ENCODE measurements at regions not wholly inside any gene's neighbourhood (a gene's known extent, or its start where the extent isn't known, plus 50 kb on each side); places are given as distances from the start of the nearest gene placed in this dataset.
"Not testable (repeated sequence)": the region's sequence is repeated elsewhere in the genome, so short reads cannot be mapped to it uniquely, and the experiment has no call there.

DNA sequence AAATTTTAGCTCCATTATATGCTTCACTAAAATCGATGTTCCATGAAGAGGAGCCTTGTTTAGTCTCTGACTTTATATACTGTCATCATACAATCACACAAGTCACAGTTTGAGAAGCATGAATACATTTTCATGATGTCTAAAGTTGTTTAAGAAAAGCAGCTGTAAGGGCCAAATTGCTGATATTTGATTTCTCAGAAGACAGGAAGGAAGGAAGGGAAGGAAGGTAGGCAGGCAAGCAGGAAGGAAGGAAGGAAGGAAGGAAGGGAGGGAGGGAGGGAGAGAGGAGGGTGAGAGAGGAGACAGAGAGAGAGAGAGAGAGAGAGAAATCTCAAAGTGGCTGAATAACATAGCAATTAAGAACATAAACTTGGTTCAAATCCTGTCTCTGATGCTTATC lies 153.7 kb downstream of the RTL9 start:
- DNase-seq (ENCODE audit: low read depth), result no peak

GRCh38 chrX:110514509-110514908 lies 155.9 kb downstream of the RTL9 start:
- DNase-seq (ENCODE audit: low read depth), result no peak

- no peak for DNase-seq (ENCODE audit: low read depth)
Measured at GRCh38 chrX:110519501-110519900, 160.9 kb downstream of the RTL9 start.

GRCh38 chrX:110519906-110520452 lies 161.3 kb downstream of the RTL9 start:
- DNase-seq (ENCODE audit: low read depth), result no peak

DNA sequence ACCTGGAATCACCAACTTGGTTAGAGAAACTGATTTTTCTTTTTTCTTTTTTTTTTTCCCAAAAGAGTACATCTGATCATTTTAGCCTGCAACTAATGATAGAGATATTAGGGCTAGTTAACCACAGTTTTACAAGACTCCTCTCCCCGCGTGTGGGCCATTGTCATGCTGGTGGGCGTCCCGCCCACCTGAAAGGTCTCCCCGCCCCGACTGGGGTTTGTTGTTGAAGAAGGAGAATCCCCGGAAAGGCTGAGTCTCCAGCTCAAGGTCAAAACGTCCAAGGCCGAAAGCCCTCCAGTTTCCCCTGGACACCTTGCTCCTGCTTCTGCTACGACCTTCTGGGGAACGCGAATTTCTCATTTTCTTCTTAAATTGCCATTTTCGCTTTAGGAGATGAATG lies 162.0 kb downstream of the RTL9 start:
- not testable (repeated sequence) for DNase-seq (ENCODE audit: low read depth)

DNA sequence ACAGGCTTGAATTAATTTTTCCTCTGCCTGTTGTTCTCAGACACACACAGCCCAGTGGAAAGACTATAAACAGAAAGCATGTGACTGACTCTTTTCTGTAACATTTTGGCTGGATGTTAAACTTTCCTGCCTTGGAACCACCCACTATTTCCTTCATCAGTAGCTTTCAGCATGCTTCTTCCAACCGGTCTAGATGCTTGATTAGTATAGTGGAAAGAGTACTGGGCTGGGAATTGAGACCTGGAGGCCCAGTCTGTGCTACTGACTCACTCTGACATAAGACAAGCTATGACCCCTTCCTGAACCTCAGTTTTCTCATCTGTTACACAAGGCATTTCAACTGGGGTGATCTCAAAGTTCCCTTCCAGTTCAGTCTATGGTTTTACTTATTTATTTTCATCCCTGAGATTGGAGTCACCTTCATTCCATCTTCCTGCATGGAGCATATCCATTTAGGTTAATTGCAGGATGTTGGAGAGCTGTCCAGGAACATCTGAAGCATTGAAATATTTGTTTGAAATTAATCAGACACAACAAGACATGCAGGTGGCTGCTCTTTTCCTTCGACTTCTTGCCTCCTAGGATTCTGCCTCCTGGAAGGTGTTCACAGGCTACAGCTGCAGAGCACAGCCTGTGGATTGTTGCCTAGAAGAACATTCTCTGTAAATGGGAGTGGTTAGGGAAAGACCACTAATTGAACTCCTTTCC lies 173.4 kb downstream of the RTL9 start:
- no peak for DNase-seq (ENCODE audit: low read depth)

GRCh38 chrX:110532581-110532931 lies 173.9 kb downstream of the RTL9 start:
- DNase-seq (ENCODE audit: low read depth), result no peak

DNA sequence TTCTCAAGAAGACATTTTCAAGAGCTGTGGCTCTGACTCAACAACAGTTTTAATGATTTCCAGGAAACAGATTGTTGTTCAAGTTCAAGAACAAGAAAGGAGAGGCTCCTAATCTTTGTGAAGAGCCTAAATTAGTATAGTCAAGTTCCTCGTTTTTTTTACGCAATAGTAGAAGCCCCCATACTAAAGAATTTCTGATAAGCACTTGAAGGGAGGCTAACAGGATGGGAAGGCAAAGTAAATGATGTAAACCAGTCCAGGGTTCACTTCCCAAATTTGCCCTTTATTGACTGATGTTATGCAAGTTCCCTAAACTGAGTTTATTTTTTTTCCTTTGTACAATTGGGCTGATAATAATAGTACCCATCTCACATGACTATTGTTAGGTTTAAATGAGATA lies 178.2 kb downstream of the RTL9 start:
- DNase-seq (ENCODE audit: low read depth), result no peak

DNA sequence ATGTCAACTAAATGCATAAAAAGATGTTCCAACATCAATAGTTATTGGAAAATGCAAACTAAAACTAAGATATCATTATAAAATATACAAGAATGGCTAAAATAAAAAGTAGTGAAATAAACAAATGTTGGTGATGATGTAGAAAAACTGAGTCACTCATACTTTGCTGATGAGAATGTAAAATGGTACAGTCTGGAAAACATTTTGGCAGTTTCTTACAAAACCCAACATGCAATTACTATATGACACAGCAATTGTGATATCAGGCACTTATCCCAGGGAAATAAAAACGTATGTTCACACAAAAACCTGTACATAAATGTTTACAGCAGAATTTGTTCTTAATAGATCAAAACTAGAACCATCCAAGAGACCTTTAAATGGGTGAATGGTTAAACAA lies 182.6 kb downstream of the RTL9 start:
- no peak for DNase-seq (ENCODE audit: low read depth)

GRCh38 chrX:110550854-110551253 lies 192.2 kb downstream of the RTL9 start:
- not testable (repeated sequence) for DNase-seq (ENCODE audit: low read depth)

DNA sequence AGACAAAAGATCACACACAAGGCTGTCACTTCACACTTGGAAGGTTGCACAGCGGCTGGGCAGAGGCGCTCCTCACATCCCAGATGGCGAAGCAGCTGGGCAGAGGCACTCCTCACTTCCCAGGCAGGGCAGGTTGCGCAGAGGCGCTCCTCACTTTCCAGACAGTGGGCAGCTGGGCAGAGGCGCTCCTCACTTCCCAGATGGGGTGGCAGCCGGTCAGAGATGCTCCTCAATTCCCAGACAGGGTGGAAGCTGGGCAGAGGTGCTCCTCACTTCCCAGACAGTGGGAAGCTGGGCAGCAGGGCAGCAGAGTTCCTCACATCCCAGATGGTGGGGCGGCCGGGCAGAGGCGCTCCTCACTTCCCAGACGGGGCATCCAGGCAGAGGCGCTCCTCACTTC lies 199.2 kb downstream of the RTL9 start:
- DNase-seq (ENCODE audit: low read depth), result no peak

GRCh38 chrX:110558406-110558805 lies 199.8 kb downstream of the RTL9 start:
- DNase-seq (ENCODE audit: low read depth), result no peak

- no peak for DNase-seq (ENCODE audit: low read depth)
Measured at GRCh38 chrX:110561034-110561433, 202.4 kb downstream of the RTL9 start.

GRCh38 chrX:110563282-110563681 lies 204.6 kb downstream of the RTL9 start:
- DNase-seq (ENCODE audit: low read depth), result no peak

GRCh38 chrX:110568441-110568840 lies 209.8 kb downstream of the RTL9 start:
- DNase-seq (ENCODE audit: low read depth), result no peak

- DNase-seq (ENCODE audit: low read depth), result no peak
Measured at GRCh38 chrX:110569506-110569905, 210.9 kb downstream of the RTL9 start.

DNA sequence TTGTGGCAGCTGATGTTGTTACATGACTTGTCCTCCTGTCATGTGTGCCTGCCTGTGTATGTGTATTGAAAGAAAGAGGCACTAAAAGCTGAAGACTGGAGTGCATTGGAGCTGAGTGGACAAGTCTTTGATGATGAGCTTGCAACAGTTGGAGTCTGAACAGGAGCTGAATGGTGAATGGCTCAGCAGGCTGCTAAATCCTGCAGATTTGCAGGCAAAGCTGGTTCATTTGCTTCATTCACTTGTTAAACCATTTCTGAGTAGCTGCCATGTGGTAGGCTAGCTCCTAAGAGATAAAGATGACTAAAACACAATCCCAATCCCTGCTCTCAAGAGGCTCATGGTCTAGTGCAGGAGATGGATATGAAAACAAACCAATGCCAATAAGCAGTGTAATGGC lies 217.3 kb downstream of the CHRDL1 start:
- no peak for DNase-seq (ENCODE audit: low read depth)

- no peak for DNase-seq (ENCODE audit: low read depth)
Measured at GRCh38 chrX:110584083-110584482, 211.5 kb downstream of the CHRDL1 start.

GRCh38 chrX:110588164-110588563 lies 207.5 kb downstream of the CHRDL1 start:
- no peak for DNase-seq (ENCODE audit: low read depth)

DNA sequence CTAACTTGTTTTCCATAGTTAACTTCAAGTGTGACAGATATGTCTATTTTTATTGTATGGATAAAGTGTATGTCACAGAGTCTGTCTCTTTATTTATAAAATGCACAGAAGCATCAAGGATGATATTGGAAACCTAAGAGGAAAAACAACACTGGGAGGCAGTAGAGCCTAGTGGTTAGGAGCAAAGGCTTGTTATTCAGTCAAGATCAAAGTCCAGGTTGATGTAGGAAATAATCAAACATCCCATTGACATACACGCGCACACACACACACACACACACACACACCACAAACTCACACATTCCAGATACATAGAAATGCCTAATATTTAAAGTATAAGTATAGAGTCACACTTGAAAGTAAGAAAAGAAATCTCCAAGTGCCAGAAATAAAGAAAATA lies 206.8 kb downstream of the CHRDL1 start:
- DNase-seq (ENCODE audit: low read depth), result no peak

DNA sequence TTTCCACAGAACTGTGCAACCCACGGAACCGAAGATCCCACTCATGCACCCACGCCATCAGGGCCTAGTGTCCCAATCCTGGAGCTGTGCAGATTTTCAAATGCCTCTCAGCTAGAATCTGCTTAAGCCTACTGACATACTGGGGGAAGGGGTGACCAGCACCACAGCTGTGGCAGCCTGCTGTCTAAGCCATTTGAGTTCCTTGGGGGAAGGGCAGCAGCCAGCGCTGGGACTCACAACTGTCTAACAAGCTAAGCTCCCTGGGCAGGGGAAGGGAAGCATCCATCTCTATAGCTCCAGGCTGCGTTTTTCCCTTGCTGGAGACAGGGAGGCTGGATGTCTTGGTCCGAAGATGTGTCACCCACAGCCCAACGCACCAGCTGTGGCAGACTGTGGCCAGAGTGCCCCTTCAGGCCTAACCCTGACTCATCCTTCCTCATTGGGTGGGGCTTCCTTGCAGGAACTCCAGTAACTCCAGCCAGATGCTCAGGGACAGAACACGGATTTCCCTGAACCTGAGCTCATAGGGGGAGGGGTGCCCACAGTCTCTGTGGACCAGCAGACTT lies 194.8 kb downstream of the CHRDL1 start:
- DNase-seq (ENCODE audit: low read depth), result no peak

- DNase-seq (ENCODE audit: low read depth), result no peak
Measured at GRCh38 chrX:110614596-110614995, 181.0 kb downstream of the CHRDL1 start.
